Upper lobe of left lung (tissue), 6 donors: ENCODE measurements at regions not wholly inside any gene's neighbourhood (a gene's known extent, or its start where the extent isn't known, plus 50 kb on each side); places are given as distances from the start of the nearest gene placed in this dataset.

Experiments
- ATAC-seq, 2 donors: fragments of 200-7000 bp; cut with Tn5 transposase; one replicate each; pipeline ENCODE4 v1.9.1; 2022; ENCODE audit warnings: mild to moderate bottlenecking in 2 of 2, moderate library complexity in 2 of 2; ENCODE audit not compliant: low FRiP score in 2 of 2
- DNase-seq, 2 donors: peaks; one replicate each; pipeline ENCODE4 v3.0.0-alpha.2; 2019 to 2020
- H3K27ac ChIP-seq, 4 donors: fragments of 200-600 bp; sonication (generic); one replicate each; pipeline ENCODE4 v1.5.1; 2016 to 2019
- H3K27me3 ChIP-seq, 4 donors: fragments of 200-600 bp; sonication (generic); one replicate each; pipeline ENCODE4 v1.5.1; 2017 to 2019
- H3K36me3 ChIP-seq, 4 donors: fragments of 200-600 bp; sonication (generic); one replicate each; pipeline ENCODE4 v1.5.1; 2016 to 2019
- H3K4me1 ChIP-seq, 4 donors: fragments of 200-600 bp; sonication (generic); one replicate each; pipeline ENCODE4 v1.5.1; 2018 to 2019
- H3K4me3 ChIP-seq, 4 donors: fragments of 200-600 bp; sonication (generic); one replicate each; pipeline ENCODE4 v1.5.1; 2017 to 2019; ENCODE audit warnings: mild to moderate bottlenecking in 2 of 4, moderate library complexity in 1 of 4
- H3K9me3 ChIP-seq, 4 donors: fragments of 200-600 bp; sonication (generic); one replicate each; pipeline ENCODE4 v1.5.1; 2018 to 2019
- EP300 ChIP-seq, 4 donors: sonication (generic); formaldehyde crosslinking; IDR thresholded peaks; one replicate each; pipeline ENCODE4 v1.5.1; 2017; ENCODE audit warnings: antibody characterized with exemption in 4 of 4, control low read depth in 2 of 4
- POLR2A ChIP-seq, 4 donors: fragments of 450-650 bp; IDR thresholded peaks; one replicate each; pipeline ENCODE4 v1.5.1; 2016 to 2017; ENCODE audit warnings: antibody characterized with exemption in 4 of 4, mild to moderate bottlenecking in 2 of 4
- POLR2AphosphoS5 ChIP-seq, 2 donors: sonication (generic); formaldehyde crosslinking; IDR thresholded peaks; one replicate each; pipeline ENCODE4 v1.5.1; 2017; ENCODE audit warnings: antibody characterized with exemption in 2 of 2
- WGBS, 2 donors: methylation state at CpG; one replicate each; pipeline ENCODE4 v1.1.5; 2017 to 2018; 5-methylcytosine and 5-hydroxymethylcytosine counted together
- TF ChIP-seq, protein P1 (sequence below), 6 experiments: fragments of 450-650 bp in 4 of 6; fragments of 200-600 bp in 2 of 6; sonication (generic) in 2 of 6; IDR thresholded peaks; one replicate each; pipeline ENCODE4 v1.5.1; 2016 to 2019; ENCODE audit warnings: antibody characterized with exemption in 6 of 6
- donor health status: DM: no; HTN: no; CAD: no; lungs with moderate emphysema.
- donor health status: DM: no; HTN: yes; CAD: no; lungs with severe emphysema.

- ATAC-seq (no peak), DNase-seq (no peak)
- H3K27ac ChIP-seq = no peak overlapping the region
- no peaks in the 10 kb centered on the region for H3K27me3 ChIP-seq
- peaks cover 0 to 8% (median 0%) of the 10 kb centered on the region in 4 donors for H3K4me1 ChIP-seq
- no peaks in the 10 kb centered on the region for H3K9me3 ChIP-seq
- TF ChIP-seq EP300 (IDR thresholded peaks at IDR 0.05) = no peak
- no peak for TF ChIP-seq POLR2A (IDR thresholded peaks at IDR 0.05)
- TF ChIP-seq POLR2AphosphoS5 (IDR thresholded peaks at IDR 0.05) = no peak
- TF ChIP-seq, protein P1, sequence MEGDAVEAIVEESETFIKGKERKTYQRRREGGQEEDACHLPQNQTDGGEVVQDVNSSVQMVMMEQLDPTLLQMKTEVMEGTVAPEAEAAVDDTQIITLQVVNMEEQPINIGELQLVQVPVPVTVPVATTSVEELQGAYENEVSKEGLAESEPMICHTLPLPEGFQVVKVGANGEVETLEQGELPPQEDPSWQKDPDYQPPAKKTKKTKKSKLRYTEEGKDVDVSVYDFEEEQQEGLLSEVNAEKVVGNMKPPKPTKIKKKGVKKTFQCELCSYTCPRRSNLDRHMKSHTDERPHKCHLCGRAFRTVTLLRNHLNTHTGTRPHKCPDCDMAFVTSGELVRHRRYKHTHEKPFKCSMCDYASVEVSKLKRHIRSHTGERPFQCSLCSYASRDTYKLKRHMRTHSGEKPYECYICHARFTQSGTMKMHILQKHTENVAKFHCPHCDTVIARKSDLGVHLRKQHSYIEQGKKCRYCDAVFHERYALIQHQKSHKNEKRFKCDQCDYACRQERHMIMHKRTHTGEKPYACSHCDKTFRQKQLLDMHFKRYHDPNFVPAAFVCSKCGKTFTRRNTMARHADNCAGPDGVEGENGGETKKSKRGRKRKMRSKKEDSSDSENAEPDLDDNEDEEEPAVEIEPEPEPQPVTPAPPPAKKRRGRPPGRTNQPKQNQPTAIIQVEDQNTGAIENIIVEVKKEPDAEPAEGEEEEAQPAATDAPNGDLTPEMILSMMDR (IDR thresholded peaks at IDR 0.05) = no peak
- no peak overlapping the region for H3K4me3 ChIP-seq
- H3K36me3 ChIP-seq = no peaks in the 10 kb centered on the region
- WGBS, 2 donors = 63 to 73% methylated on average over 6 of the region's 6 CpGs
These were observed 273.7 kb downstream of the SOX9 start for GRCh38 chr17:72394531-72394930.

DNA sequence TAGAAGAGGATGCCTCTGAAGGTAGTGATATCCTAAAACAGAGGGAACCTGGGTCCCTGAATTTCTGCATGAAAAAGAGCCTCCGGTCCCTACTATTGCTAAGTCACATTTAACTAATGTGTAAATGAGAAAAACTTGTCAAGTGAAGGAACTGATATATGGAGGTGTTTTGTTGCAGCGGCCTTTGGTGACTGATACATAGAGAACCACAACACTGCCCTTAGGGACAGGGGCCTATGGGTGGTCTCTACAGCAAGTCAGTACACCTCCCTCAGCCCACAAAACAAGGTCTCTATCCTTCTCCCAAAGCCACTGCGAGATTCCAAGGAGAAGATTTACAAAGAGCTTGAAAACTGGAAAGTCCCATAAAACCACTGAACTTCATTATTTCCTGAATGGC, 275.3 kb downstream of the SOX9 start:
- Histone ChIP-seq H3K4me1 (peaks cover 0 to 8% (median 0%) of the 10 kb centered on the region in 4 donors), H3K4me3 (no peak overlapping the region), H3K36me3 (no peaks in the 10 kb centered on the region), H3K9me3 (no peaks in the 10 kb centered on the region), H3K27ac (no peak overlapping the region), H3K27me3 (no peaks in the 10 kb centered on the region)
- no peak for DNase-seq
- ATAC-seq = no peak
- TF ChIP-seq POLR2AphosphoS5 (IDR thresholded peaks at IDR 0.05) (no peak), EP300 (IDR thresholded peaks at IDR 0.05) (no peak), POLR2A (IDR thresholded peaks at IDR 0.05) (no peak)
- TF ChIP-seq, protein P1 (IDR thresholded peaks at IDR 0.05) = no peak
- WGBS, 2 donors = 87 to 94% methylated on average over 3 of the region's 3 CpGs

GRCh38 chr17:72397223-72397667, 276.4 kb downstream of the SOX9 start:
- no peaks in the 10 kb centered on the region for H3K9me3 ChIP-seq
- no peak for DNase-seq
- no peak overlapping the region for H3K4me3 ChIP-seq
- peaks cover 0 to 8% (median 0%) of the 10 kb centered on the region in 4 donors for H3K4me1 ChIP-seq
- WGBS, 2 donors = 83 to 96% methylated on average over 2 of the region's 2 CpGs
- no peak overlapping the region for H3K27ac ChIP-seq
- TF ChIP-seq, protein P1 (IDR thresholded peaks at IDR 0.05) = no peak
- TF ChIP-seq POLR2AphosphoS5 (IDR thresholded peaks at IDR 0.05) = no peak
- no peak for TF ChIP-seq POLR2A (IDR thresholded peaks at IDR 0.05)
- TF ChIP-seq EP300 (IDR thresholded peaks at IDR 0.05) = no peak
- ATAC-seq = no peak
- no peaks in the 10 kb centered on the region for H3K27me3 ChIP-seq
- no peaks in the 10 kb centered on the region for H3K36me3 ChIP-seq

DNA sequence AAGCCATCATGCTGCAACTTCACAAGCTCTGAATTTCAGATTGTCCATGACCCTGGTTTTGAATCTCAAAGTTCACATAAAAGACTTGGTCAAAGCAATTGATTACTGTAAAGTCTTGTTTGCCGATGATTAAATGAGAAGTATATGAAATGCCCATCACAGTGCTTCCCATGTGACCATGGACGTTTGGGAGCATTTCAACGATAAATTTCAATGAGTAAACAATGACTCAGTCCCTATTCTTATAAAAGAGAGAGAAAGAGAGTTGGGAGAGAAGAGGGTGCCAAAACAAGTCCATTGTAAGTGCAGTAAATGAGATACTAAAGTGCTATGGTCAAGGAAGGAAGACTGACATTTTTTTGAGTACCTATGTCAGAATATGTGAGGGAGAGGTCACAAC, 276.9 kb downstream of the SOX9 start:
- 45 to 65% methylated on average over 3 of the region's 3 CpGs for WGBS, 2 donors
- peaks cover 0 to 8% (median 0%) of the 10 kb centered on the region in 4 donors for H3K4me1 ChIP-seq
- no peaks in the 10 kb centered on the region for H3K9me3 ChIP-seq
- no peaks in the 10 kb centered on the region for H3K36me3 ChIP-seq
- no peak overlapping the region for H3K27ac ChIP-seq
- no peak for ATAC-seq
- H3K4me3 ChIP-seq = no peak overlapping the region
- TF ChIP-seq POLR2AphosphoS5 (IDR thresholded peaks at IDR 0.05) (no peak), EP300 (IDR thresholded peaks at IDR 0.05) (no peak), POLR2A (IDR thresholded peaks at IDR 0.05) (no peak)
- TF ChIP-seq, protein P1 (IDR thresholded peaks at IDR 0.05) = no peak
- H3K27me3 ChIP-seq = no peaks in the 10 kb centered on the region
- no peak for DNase-seq

GRCh38 chr17:72399023-72399607, 278.3 kb downstream of the SOX9 start:
- no peak for ATAC-seq
- no peak for TF ChIP-seq EP300 (IDR thresholded peaks at IDR 0.05)
- no peak for TF ChIP-seq POLR2A (IDR thresholded peaks at IDR 0.05)
- TF ChIP-seq, protein P1 (IDR thresholded peaks at IDR 0.05) = no peak
- no peak for TF ChIP-seq POLR2AphosphoS5 (IDR thresholded peaks at IDR 0.05)

More at GRCh38 chr17:72399023-72399607, 278.3 kb downstream of the SOX9 start:
- no peak overlapping the region for H3K27ac ChIP-seq
- 91 to 94% methylated on average over 9 of the region's 9 CpGs for WGBS, 2 donors
- no peaks in the 10 kb centered on the region for H3K9me3 ChIP-seq
- H3K4me3 ChIP-seq = no peak overlapping the region
- H3K36me3 ChIP-seq = no peaks in the 10 kb centered on the region
- H3K4me1 ChIP-seq = peaks cover 0 to 8% (median 0%) of the 10 kb centered on the region in 4 donors
- H3K27me3 ChIP-seq = no peaks in the 10 kb centered on the region
- no peak for DNase-seq
